Mammary epithelial cell (primary cell): ENCODE measurements at regions not wholly inside any gene's neighbourhood (a gene's known extent, or its start where the extent isn't known, plus 50 kb on each side); places are given as distances from the start of the nearest gene placed in this dataset.
"Not testable (repeated sequence)": the region's sequence is repeated elsewhere in the genome, so short reads cannot be mapped to it uniquely, and the experiment has no call there.

Experiments
- CTCF ChIP-seq, 2 donors: IDR thresholded peaks in 1 of 2; conservative IDR thresholded peaks in 1 of 2; 2 replicates each; pipeline ENCODE4 v1.5.1; 2011 to 2012; ENCODE audit warnings: inconsistent platforms in 2 of 2, low read length in 2 of 2, mild to moderate bottlenecking in 2 of 2, control low read depth in 1 of 2, low read depth in 1 of 2; ENCODE audit not compliant: insufficient read depth in 1 of 2; ENCODE audit errors: extremely low read depth in 1 of 2
- EZH2 ChIP-seq: IDR thresholded peaks from 2 replicates; pipeline ENCODE4 v1.6.1; 2012; ENCODE audit warnings: low read length, inconsistent platforms, borderline replicate concordance

GRCh38 chr1:41968557-41968956 lies 49.8 kb upstream of the HIVEP3 start:
- not testable (repeated sequence) for TF ChIP-seq CTCF (conservative IDR thresholded peaks at IDR 0.05 in 1 of 2, IDR thresholded peaks at IDR 0.05 in 1 of 2; ENCODE audit: extremely low read depth in 1 of 2, insufficient read depth in 1 of 2, low read depth in 1 of 2, low read length in 2 of 2); EZH2
